ENCODE measurements at regions not wholly inside any gene's neighbourhood (a gene's known extent, or its start where the extent isn't known, plus 50 kb on each side); places are given as distances from the start of the nearest gene placed in this dataset.

- TF ChIP-seq CTCF (IDR thresholded peaks at IDR 0.05; ENCODE audit: extremely low read depth in 1 of 2, insufficient read depth in 1 of 2, low read depth in 1 of 2, low read length in 2 of 2) (no peak), MYC (IDR thresholded peaks at IDR 0.05; ENCODE audit: low read depth, low read length) (no peak), EZH2 (IDR thresholded peaks at IDR 0.05; ENCODE audit: borderline replicate concordance, low read depth, low read length, severe bottlenecking) (no peak), POLR2AphosphoS5 (IDR thresholded peaks at IDR 0.05; ENCODE audit: insufficient read depth, low read depth, low read length) (no peak), POLR2A (IDR thresholded peaks at IDR 0.05; ENCODE audit: low read depth, low read length) (no peak), FOS (IDR thresholded peaks at IDR 0.05; ENCODE audit: borderline replicate concordance, insufficient read depth, low read length) (no peak)
- TF ChIP-seq, protein P1, sequence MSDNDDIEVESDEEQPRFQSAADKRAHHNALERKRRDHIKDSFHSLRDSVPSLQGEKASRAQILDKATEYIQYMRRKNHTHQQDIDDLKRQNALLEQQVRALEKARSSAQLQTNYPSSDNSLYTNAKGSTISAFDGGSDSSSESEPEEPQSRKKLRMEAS (IDR thresholded peaks at IDR 0.05; ENCODE audit: insufficient read depth, insufficient read length), result no peak
These were observed 199.1 kb upstream of the TCF21 start for GRCh38 chr6:133689863-133690262.
